Panc1 (cell line): ENCODE measurements at regions not wholly inside any gene's neighbourhood (a gene's known extent, or its start where the extent isn't known, plus 50 kb on each side); places are given as distances from the start of the nearest gene placed in this dataset.

Experiments used
- ATAC-seq: fragments of 200-7000 bp; cut with Tn5 transposase; 2 replicates; pipeline ENCODE4 v1.9.1; 2020; ENCODE audit warnings: mild to moderate bottlenecking, moderate library complexity
- BruUV-seq: library from RNA; stranded (reverse); fragments of 400-500 nt; replicated peaks from 2 replicates; lab custom pipeline; 2021; lab: Mats Ljungman, UMichigan
- CTCF ChIA-PET: fragments of 300-600 bp; sonication (Branson Sonifier 250); formaldehyde crosslinking; loops from one replicate; lab custom pipeline; 2022; ENCODE audit warnings: antibody characterized with exemption; lab: Charles Lee
- POLR2A ChIA-PET: fragments of 300-600 bp; sonication (Branson Sonifier 250); formaldehyde crosslinking; loops from one replicate; lab custom pipeline; 2022; ENCODE audit warnings: antibody characterized with exemption; lab: Charles Lee
- DNase-seq: peaks from one replicate; pipeline ENCODE4 v3.0.0-alpha.2; 2010; ENCODE audit warnings: low read depth, low spot score
- H3K27ac ChIP-seq: 2 replicates; pipeline ENCODE4 v1.5.1; 2011; ENCODE audit warnings: mild to moderate bottlenecking, low read length, inconsistent platforms
- H3K27me3 ChIP-seq: fragments of 200-500 bp; sonication (Bioruptor generic); 2 replicates; pipeline ENCODE4 v1.6.0; 2014; ENCODE audit warnings: low read length, inconsistent platforms; ENCODE audit not compliant: control insufficient read depth, insufficient read depth
- H3K36me3 ChIP-seq: fragments of 200-500 bp; sonication (Bioruptor generic); 2 replicates; pipeline ENCODE4 v1.5.1; 2014; ENCODE audit warnings: inconsistent platforms, mild to moderate bottlenecking, low read length, moderate library complexity; ENCODE audit not compliant: control insufficient read depth, insufficient read depth
- H3K4me1 ChIP-seq: 2 replicates; pipeline ENCODE4 v1.5.1; 2011; ENCODE audit warnings: inconsistent platforms, mild to moderate bottlenecking, low read length, moderate library complexity; ENCODE audit not compliant: control insufficient read depth, insufficient read depth
- H3K4me3 ChIP-seq, 2 experiments: 2 replicates each; pipeline ENCODE4 v1.5.1; 2011 to 2012; ENCODE audit warnings: low read depth in 2 of 2, low read length in 2 of 2, mild to moderate bottlenecking in 2 of 2, inconsistent platforms in 1 of 2, moderate library complexity in 1 of 2
- H3K9me3 ChIP-seq: fragments of 200-500 bp; sonication (Bioruptor generic); 2 replicates; pipeline ENCODE4 v1.5.1; 2014; ENCODE audit warnings: low read depth, mild to moderate bottlenecking, inconsistent platforms, low read length, moderate library complexity; ENCODE audit not compliant: control insufficient read depth, insufficient read depth
- POLR2AphosphoS5 ChIP-seq: IDR thresholded peaks from 2 replicates; pipeline ENCODE4 v1.6.1; 2012; ENCODE audit warnings: mild to moderate bottlenecking, low read depth, low read length, moderate library complexity
- SIN3A ChIP-seq: IDR thresholded peaks from 2 replicates; pipeline ENCODE4 v1.6.1; 2012; ENCODE audit warnings: low read depth, mild to moderate bottlenecking, low read length, moderate library complexity, borderline replicate concordance; ENCODE audit not compliant: insufficient read depth
- TCF7L2 ChIP-seq: IDR thresholded peaks from 2 replicates; pipeline ENCODE4 v1.6.1; 2011; ENCODE audit warnings: mild to moderate bottlenecking, low read depth, low read length, inconsistent platforms
- in situ Hi-C: cut with HindIII; loops from 2 replicates; pipeline ENCODE4 v1.10.0; 2016; ENCODE audit warnings: low sequenced_read_pairs, low pct_unique_long_range_greater_than_20kb
- intact Hi-C: fragments of 100-400 bp; cut with micrococcal nuclease; formaldehyde crosslinking; loops from one replicate; pipeline ENCODE4 v1.10.0; 2022; ENCODE audit not compliant: unreplicated experiment
- TF ChIP-seq, protein P1 (sequence below): fragments of 450-650 bp; IDR thresholded peaks from 2 replicates; pipeline ENCODE4 v1.5.1; 2017; ENCODE audit warnings: mild to moderate bottlenecking
- TF ChIP-seq, protein P2 (sequence below), 2 experiments: IDR thresholded peaks; 2 replicates each; pipeline ENCODE4 v1.6.1; 2011 to 2012; ENCODE audit warnings: low read depth in 2 of 2, control low read depth in 1 of 2, low read length in 1 of 2, mild to moderate bottlenecking in 1 of 2, moderate library complexity in 1 of 2; ENCODE audit not compliant: insufficient read depth in 1 of 2

DNA sequence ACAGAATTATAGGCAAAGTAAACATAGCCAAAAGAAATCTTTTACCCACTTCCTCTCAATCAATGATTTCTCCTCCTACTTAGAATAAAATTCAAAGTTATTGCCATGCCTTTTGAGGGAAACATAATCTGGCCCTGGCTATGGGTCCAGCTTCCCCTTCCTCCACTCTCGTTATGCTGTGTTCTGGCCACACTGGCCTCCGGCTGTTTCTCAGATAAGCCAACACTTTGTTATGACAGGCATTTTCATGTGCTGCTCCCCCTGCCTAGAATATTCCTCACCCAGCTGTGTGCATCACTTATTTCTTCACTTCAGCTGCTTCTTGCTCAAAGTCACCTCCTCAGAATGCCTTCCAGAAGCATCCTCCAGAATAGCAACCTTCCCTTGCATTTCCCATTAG is 386.6 kb upstream of the AADAT start:
- TF ChIP-seq, protein P1, sequence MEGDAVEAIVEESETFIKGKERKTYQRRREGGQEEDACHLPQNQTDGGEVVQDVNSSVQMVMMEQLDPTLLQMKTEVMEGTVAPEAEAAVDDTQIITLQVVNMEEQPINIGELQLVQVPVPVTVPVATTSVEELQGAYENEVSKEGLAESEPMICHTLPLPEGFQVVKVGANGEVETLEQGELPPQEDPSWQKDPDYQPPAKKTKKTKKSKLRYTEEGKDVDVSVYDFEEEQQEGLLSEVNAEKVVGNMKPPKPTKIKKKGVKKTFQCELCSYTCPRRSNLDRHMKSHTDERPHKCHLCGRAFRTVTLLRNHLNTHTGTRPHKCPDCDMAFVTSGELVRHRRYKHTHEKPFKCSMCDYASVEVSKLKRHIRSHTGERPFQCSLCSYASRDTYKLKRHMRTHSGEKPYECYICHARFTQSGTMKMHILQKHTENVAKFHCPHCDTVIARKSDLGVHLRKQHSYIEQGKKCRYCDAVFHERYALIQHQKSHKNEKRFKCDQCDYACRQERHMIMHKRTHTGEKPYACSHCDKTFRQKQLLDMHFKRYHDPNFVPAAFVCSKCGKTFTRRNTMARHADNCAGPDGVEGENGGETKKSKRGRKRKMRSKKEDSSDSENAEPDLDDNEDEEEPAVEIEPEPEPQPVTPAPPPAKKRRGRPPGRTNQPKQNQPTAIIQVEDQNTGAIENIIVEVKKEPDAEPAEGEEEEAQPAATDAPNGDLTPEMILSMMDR, result no peak
- TF ChIP-seq, protein P2, sequence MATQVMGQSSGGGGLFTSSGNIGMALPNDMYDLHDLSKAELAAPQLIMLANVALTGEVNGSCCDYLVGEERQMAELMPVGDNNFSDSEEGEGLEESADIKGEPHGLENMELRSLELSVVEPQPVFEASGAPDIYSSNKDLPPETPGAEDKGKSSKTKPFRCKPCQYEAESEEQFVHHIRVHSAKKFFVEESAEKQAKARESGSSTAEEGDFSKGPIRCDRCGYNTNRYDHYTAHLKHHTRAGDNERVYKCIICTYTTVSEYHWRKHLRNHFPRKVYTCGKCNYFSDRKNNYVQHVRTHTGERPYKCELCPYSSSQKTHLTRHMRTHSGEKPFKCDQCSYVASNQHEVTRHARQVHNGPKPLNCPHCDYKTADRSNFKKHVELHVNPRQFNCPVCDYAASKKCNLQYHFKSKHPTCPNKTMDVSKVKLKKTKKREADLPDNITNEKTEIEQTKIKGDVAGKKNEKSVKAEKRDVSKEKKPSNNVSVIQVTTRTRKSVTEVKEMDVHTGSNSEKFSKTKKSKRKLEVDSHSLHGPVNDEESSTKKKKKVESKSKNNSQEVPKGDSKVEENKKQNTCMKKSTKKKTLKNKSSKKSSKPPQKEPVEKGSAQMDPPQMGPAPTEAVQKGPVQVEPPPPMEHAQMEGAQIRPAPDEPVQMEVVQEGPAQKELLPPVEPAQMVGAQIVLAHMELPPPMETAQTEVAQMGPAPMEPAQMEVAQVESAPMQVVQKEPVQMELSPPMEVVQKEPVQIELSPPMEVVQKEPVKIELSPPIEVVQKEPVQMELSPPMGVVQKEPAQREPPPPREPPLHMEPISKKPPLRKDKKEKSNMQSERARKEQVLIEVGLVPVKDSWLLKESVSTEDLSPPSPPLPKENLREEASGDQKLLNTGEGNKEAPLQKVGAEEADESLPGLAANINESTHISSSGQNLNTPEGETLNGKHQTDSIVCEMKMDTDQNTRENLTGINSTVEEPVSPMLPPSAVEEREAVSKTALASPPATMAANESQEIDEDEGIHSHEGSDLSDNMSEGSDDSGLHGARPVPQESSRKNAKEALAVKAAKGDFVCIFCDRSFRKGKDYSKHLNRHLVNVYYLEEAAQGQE (IDR thresholded peaks at IDR 0.05; ENCODE audit: insufficient read depth in 1 of 2, low read depth in 2 of 2, low read length in 1 of 2), result no peak
- TF ChIP-seq TCF7L2 (no peak), POLR2AphosphoS5 (no peak), SIN3A (no peak)
- BruUV-seq, result no TSS peak
- POLR2A ChIA-PET, result no interaction called here
- H3K4me1 ChIP-seq, result no peaks in the 10 kb centered on the region
- CTCF ChIA-PET, result no interaction called here
- no peaks in the 10 kb centered on the region for H3K36me3 ChIP-seq
- no peaks in the 10 kb centered on the region for H3K27me3 ChIP-seq
- no peak overlapping the region for H3K4me3 ChIP-seq
- no peaks in the 10 kb centered on the region for H3K9me3 ChIP-seq
- no peak for ATAC-seq
- DNase-seq, result no peak
- in situ Hi-C loops (no loop called here), intact Hi-C loops (no loop called here)
- no peak overlapping the region for H3K27ac ChIP-seq

GRCh38 chr4:170465429-170465828 is 375.7 kb upstream of the AADAT start:
- Histone ChIP-seq H3K27ac (no peak overlapping the region), H3K9me3 (no peaks in the 10 kb centered on the region), H3K4me1 (no peaks in the 10 kb centered on the region), H3K36me3 (no peaks in the 10 kb centered on the region), H3K4me3 (no peak overlapping the region), H3K27me3 (no peaks in the 10 kb centered on the region)
- in situ Hi-C loops (no loop called here), intact Hi-C loops (no loop called here)
- CTCF ChIA-PET, result interaction anchor here (0.6 kb wide), 1 partner anchor 267 kb away, joined by 3 read pairs; no protein-coding TSS in a partner anchor
- POLR2A ChIA-PET, result no interaction called here
- no TSS peak for BruUV-seq
- no peak for DNase-seq
- no peak for ATAC-seq
- TF ChIP-seq TCF7L2 (no peak), SIN3A (no peak), POLR2AphosphoS5 (no peak)
- TF ChIP-seq, protein P2 (IDR thresholded peaks at IDR 0.05; ENCODE audit: insufficient read depth in 1 of 2, low read depth in 2 of 2, low read length in 1 of 2), result no peak
- TF ChIP-seq, protein P1, result no peak
